EL (cell line): ENCODE measurements at regions not wholly inside any gene's neighbourhood (a gene's known extent, or its start where the extent isn't known, plus 50 kb on each side); places are given as distances from the start of the nearest gene placed in this dataset.

ENCODE experiments used
- DNase-seq: peaks from one replicate; pipeline ENCODE4 v3.0.0-alpha.2; 2016

- DNase-seq = no peak
Measured at GRCh38 chr10:27451054-27451453, 53.0 kb upstream of the RAB18 start.

- no peak for DNase-seq
Measured at GRCh38 chr10:27450225-27450624, 53.9 kb upstream of the RAB18 start.

GRCh38 chr10:27449571-27449970 is 54.5 kb upstream of the RAB18 start:
- no peak for DNase-seq

GRCh38 chr10:27448921-27449320 is 55.2 kb upstream of the RAB18 start:
- DNase-seq = peak; percentile 89

- no peak for DNase-seq
Measured at GRCh38 chr10:27447540-27447939, 56.6 kb upstream of the RAB18 start.

GRCh38 chr10:27446091-27446918 is 57.8 kb upstream of the RAB18 start:
- DNase-seq = peak; percentile 56

GRCh38 chr10:27445070-27445469 is 59.0 kb upstream of the RAB18 start:
- DNase-seq = no peak

GRCh38 chr10:27440478-27440877 is 63.6 kb upstream of the RAB18 start:
- DNase-seq = no peak

- no peak for DNase-seq
Measured at GRCh38 chr10:27440021-27440420, 64.1 kb upstream of the RAB18 start.

- DNase-seq = no peak
Measured at GRCh38 chr10:27439101-27439500, 65.0 kb upstream of the RAB18 start.

GRCh38 chr10:27437775-27438174 is 66.3 kb upstream of the RAB18 start:
- DNase-seq = no peak

- no peak for DNase-seq
Measured at GRCh38 chr10:27436710-27437109, 67.4 kb upstream of the RAB18 start.

- no peak for DNase-seq
Measured at GRCh38 chr10:27433976-27434375, 70.1 kb upstream of the RAB18 start.

GRCh38 chr10:27426948-27427467 is 77.1 kb upstream of the RAB18 start:
- no peak for DNase-seq

- DNase-seq = no peak
Measured at GRCh38 chr10:27413831-27414348, 90.2 kb upstream of the RAB18 start.

- no peak for DNase-seq
Measured at GRCh38 chr10:27413387-27413786, 90.7 kb upstream of the RAB18 start.

GRCh38 chr10:27410153-27410552 is 94.0 kb upstream of the RAB18 start:
- DNase-seq = no peak

- DNase-seq = no peak
Measured at GRCh38 chr10:27407271-27407670, 96.8 kb upstream of the RAB18 start.

GRCh38 chr10:27399871-27400270 is 104.2 kb upstream of the RAB18 start:
- DNase-seq = no peak

GRCh38 chr10:27393961-27394360 is 110.1 kb upstream of the RAB18 start:
- no peak for DNase-seq

GRCh38 chr10:27392606-27393005 is 111.5 kb upstream of the RAB18 start:
- no peak for DNase-seq

GRCh38 chr10:27391916-27392315 is 112.2 kb upstream of the RAB18 start:
- no peak for DNase-seq

- no peak for DNase-seq
Measured at GRCh38 chr10:27391325-27391724, 112.8 kb upstream of the RAB18 start.

GRCh38 chr10:27390681-27391080 is 113.4 kb upstream of the RAB18 start:
- DNase-seq = peak; percentile 79
